ENCODE measurements at regions not wholly inside any gene's neighbourhood (a gene's known extent, or its start where the extent isn't known, plus 50 kb on each side); places are given as distances from the start of the nearest gene placed in this dataset.
A peak's percentile ranks its signal among the peaks of the same experiment; 100 is the strongest.

GRCh38 chr3:34015204-34016142, 217.0 kb downstream of the PDCD6IP start:
- TF ChIP-seq CTCF (IDR thresholded peaks at IDR 0.05) (peak; percentile 35), TCF7L2 (IDR thresholded peaks at IDR 0.05; ENCODE audit: low read depth, low read length) (no peak), SIN3A (IDR thresholded peaks at IDR 0.05; ENCODE audit: borderline replicate concordance, insufficient read depth, low read depth, low read length) (no peak)
